ENCODE measurements at regions not wholly inside any gene's neighbourhood (a gene's known extent, or its start where the extent isn't known, plus 50 kb on each side); places are given as distances from the start of the nearest gene placed in this dataset.

DNA sequence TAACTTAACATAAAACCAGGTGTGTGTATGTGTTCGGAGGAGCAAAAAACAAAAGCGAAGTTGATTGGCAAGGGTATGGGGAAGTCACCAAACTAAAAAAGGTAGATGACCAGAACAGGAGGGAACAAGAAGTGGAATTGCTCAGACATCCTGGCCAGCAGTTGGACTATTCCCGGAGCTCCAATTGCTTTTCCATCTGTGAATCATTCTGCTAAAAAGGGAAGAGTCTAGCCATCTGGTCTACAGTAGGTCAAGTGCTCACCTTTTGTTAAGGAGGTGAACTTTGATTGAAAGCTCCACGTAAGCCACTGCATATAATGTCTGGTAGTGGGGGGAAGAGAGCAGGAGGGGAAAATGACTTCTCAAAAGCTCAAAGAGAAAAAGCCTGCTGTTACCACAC is 50.0 kb upstream of the BET1 start:
- no peak overlapping the region for H3K4me3 ChIP-seq
- no peaks in the 10 kb centered on the region for H3K9me3 ChIP-seq
- no peak for TF ChIP-seq CTCF (IDR thresholded peaks at IDR 0.05)
- no peak for TF ChIP-seq POLR2A (IDR thresholded peaks at IDR 0.05)
- no peaks in the 10 kb centered on the region for H3K36me3 ChIP-seq
- H3K27ac ChIP-seq, result no peak overlapping the region
- no peaks in the 10 kb centered on the region for H3K4me1 ChIP-seq
- DNase-seq, result no peak
- H3K27me3 ChIP-seq, result no peaks in the 10 kb centered on the region
- intact Hi-C loops (cut with DNase I; ENCODE audit: low total_unique reads), result no loop called here

DNA sequence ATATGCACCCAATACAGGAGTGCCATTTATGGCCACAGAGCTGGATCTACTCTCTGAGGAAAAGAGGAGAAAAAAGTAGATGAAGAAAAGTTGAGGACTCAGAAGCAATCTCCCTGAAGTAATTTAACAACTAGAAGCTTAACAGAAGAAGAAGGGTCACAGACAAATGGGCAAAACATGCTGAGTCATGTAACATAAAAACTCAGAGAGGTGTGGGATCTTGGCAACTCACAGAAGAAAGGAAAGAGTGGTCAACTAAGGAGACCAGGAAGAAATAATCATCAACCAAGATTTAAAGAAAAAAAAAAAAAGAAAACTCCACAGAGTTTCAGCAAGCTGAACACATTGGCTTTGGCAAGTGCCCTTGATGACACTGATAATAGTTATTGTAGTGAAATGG is 51.8 kb upstream of the BET1 start:
- no peaks in the 10 kb centered on the region for H3K4me1 ChIP-seq
- no peaks in the 10 kb centered on the region for H3K36me3 ChIP-seq
- no peak overlapping the region for H3K27ac ChIP-seq
- no peaks in the 10 kb centered on the region for H3K9me3 ChIP-seq
- no peak overlapping the region for H3K4me3 ChIP-seq
- TF ChIP-seq CTCF (IDR thresholded peaks at IDR 0.05), result no peak
- no peak for TF ChIP-seq POLR2A (IDR thresholded peaks at IDR 0.05)
- no peak for DNase-seq
- no peaks in the 10 kb centered on the region for H3K27me3 ChIP-seq
- intact Hi-C loops (cut with DNase I; ENCODE audit: low total_unique reads), result no loop called here

GRCh38 chr7:94056796-94057207 is 52.6 kb upstream of the BET1 start:
- Histone ChIP-seq H3K27ac (no peak overlapping the region), H3K36me3 (no peaks in the 10 kb centered on the region), H3K9me3 (no peaks in the 10 kb centered on the region), H3K4me3 (no peak overlapping the region), H3K27me3 (no peaks in the 10 kb centered on the region), H3K4me1 (no peaks in the 10 kb centered on the region)
- intact Hi-C loops (cut with DNase I; ENCODE audit: low total_unique reads), result no loop called here
- no peak for TF ChIP-seq CTCF (IDR thresholded peaks at IDR 0.05)
- no peak for TF ChIP-seq POLR2A (IDR thresholded peaks at IDR 0.05)
- DNase-seq, result no peak

DNA sequence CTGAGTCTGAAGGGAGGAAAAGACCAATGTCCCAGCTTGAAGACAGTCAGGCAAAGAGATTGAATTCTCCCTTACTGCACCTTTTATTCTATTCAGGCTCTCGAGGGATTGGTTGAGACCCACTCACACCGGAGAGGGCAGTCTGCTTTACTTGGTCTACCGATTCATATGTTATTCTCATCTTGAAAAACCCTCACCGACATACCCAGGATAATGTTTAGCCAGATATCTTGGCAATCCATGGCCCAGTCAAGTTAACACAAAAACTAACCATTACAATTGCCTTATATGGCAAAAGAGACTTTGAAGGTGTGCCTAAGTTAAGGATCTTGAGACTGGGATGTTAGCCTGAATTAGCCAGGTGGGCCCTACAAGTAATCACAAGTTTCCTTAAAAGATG is 53.8 kb upstream of the BET1 start:
- H3K4me3 ChIP-seq, result no peak overlapping the region
- H3K36me3 ChIP-seq, result no peaks in the 10 kb centered on the region
- no peak for DNase-seq
- H3K9me3 ChIP-seq, result no peaks in the 10 kb centered on the region
- H3K4me1 ChIP-seq, result no peaks in the 10 kb centered on the region
- TF ChIP-seq POLR2A (IDR thresholded peaks at IDR 0.05) (no peak), CTCF (IDR thresholded peaks at IDR 0.05) (no peak)
- intact Hi-C loops (cut with DNase I; ENCODE audit: low total_unique reads), result no loop called here
- no peak overlapping the region for H3K27ac ChIP-seq
- no peaks in the 10 kb centered on the region for H3K27me3 ChIP-seq

- TF ChIP-seq POLR2A (IDR thresholded peaks at IDR 0.05) (no peak), CTCF (IDR thresholded peaks at IDR 0.05) (no peak)
These were observed 55.6 kb upstream of the BET1 start for GRCh38 chr7:94059746-94060145.

More at GRCh38 chr7:94059746-94060145, 55.6 kb upstream of the BET1 start:
- no peaks in the 10 kb centered on the region for H3K4me1 ChIP-seq
- no peak overlapping the region for H3K27ac ChIP-seq
- intact Hi-C loops (cut with DNase I; ENCODE audit: low total_unique reads), result no loop called here
- H3K9me3 ChIP-seq, result no peaks in the 10 kb centered on the region
- H3K27me3 ChIP-seq, result no peaks in the 10 kb centered on the region
- no peaks in the 10 kb centered on the region for H3K36me3 ChIP-seq
- no peak overlapping the region for H3K4me3 ChIP-seq
- no peak for DNase-seq

All from uterus (tissue), 3 donors.